A549 (cell line): ENCODE measurements at regions not wholly inside any gene's neighbourhood (a gene's known extent, or its start where the extent isn't known, plus 50 kb on each side); places are given as distances from the start of the nearest gene placed in this dataset.
"Not testable (repeated sequence)": the region's sequence is repeated elsewhere in the genome, so short reads cannot be mapped to it uniquely, and the experiment has no call there.

ENCODE experiments used
- ATAC-seq, 2 experiments: fragments of 200-7000 bp in 1 of 2; fragments of >200 bp in 1 of 2; cut with Nextera tagmentation in 1 of 2; cut with Tn5 transposase in 1 of 2; 3 replicates each; pipeline versions ENCODE4 v1.8.0 to v1.9.1; 2018 to 2020; ENCODE audit warnings: mild to moderate bottlenecking in 1 of 2, moderate library complexity in 1 of 2
- CTCF ChIA-PET: fragments of 300-600 bp; sonication (Branson Sonifier 250); formaldehyde crosslinking; extraction: SDS; loops from one replicate; lab custom pipeline; 2021; ENCODE audit warnings: antibody characterized with exemption, inconsistent platforms; lab: Yijun Ruan, JAX
- POLR2A ChIA-PET: fragments of 350-600 bp; formaldehyde crosslinking; extraction: SDS; loops from one replicate; lab custom pipeline; 2021; ENCODE audit warnings: antibody characterized with exemption, inconsistent platforms; lab: Yijun Ruan, JAX
- DNase-seq, 2 experiments: peaks; one replicate each; pipeline versions ENCODE4 v3.0.0 to v3.0.0-alpha.2; 2011 to 2016; ENCODE audit warnings: low read depth in 1 of 2, low spot score in 1 of 2
- FAIRE-seq: peaks from 2 replicates; lab custom pipeline; 2011; peaks lifted over from hg19 to GRCh38; lab: Jason Lieb, UNC
- H3K27ac ChIP-seq, 2 experiments: fragments of >200 bp; sonication (Bioruptor Twin); formaldehyde crosslinking; 3 replicates each; pipeline ENCODE4 v1.5.1; 2016 to 2017
- H3K4me1 ChIP-seq: fragments of >200 bp; sonication (Bioruptor Twin); formaldehyde crosslinking; 3 replicates; pipeline ENCODE4 v1.6.1; 2016
- H3K4me2 ChIP-seq: fragments of >200 bp; sonication (Bioruptor Twin); formaldehyde crosslinking; 3 replicates; pipeline ENCODE4 v1.6.1; 2016
- H3K4me3 ChIP-seq: fragments of >200 bp; sonication (Bioruptor Twin); formaldehyde crosslinking; 3 replicates; pipeline ENCODE4 v1.5.1; 2016
- H3K9me3 ChIP-seq: fragments of >200 bp; sonication (Bioruptor Twin); formaldehyde crosslinking; 3 replicates; pipeline ENCODE4 v1.6.1; 2016
- BCL3 ChIP-seq: fragments of >200 bp; sonication (Bioruptor Twin); formaldehyde crosslinking; IDR thresholded peaks from 3 replicates; pipeline ENCODE4 v1.6.1; 2016
- BHLHE40 ChIP-seq: IDR thresholded peaks from 2 replicates; pipeline ENCODE4 v1.6.1; 2012; ENCODE audit warnings: low read depth, low read length, inconsistent platforms
- CBX8 ChIP-seq: fragments of 200-600 bp; sonication (generic); IDR thresholded peaks from 2 replicates; pipeline ENCODE4 v1.6.1; 2016
- CEBPB ChIP-seq, 2 experiments: fragments of >200 bp in 1 of 2; sonication (Bioruptor Twin) in 1 of 2; formaldehyde crosslinking in 1 of 2; IDR thresholded peaks; 2 replicates each; pipeline ENCODE4 v1.6.1; 2012 to 2016
- CHD4 ChIP-seq: fragments of 200-600 bp; sonication (generic); IDR thresholded peaks from 2 replicates; pipeline ENCODE4 v1.6.1; 2016; ENCODE audit warnings: antibody characterized with exemption, mild to moderate bottlenecking, borderline replicate concordance
- ELK1 ChIP-seq: fragments of 150-350 bp; IDR thresholded peaks from 2 replicates; pipeline ENCODE4 v1.6.1; 2014; ENCODE audit warnings: low read depth, mild to moderate bottlenecking, low read length
- EP300 ChIP-seq, 2 experiments: fragments of >200 bp; sonication (Bioruptor Twin); formaldehyde crosslinking; IDR thresholded peaks; 2 replicates in 1 of 2; 3 replicates in 1 of 2; pipeline ENCODE4 v1.6.1; 2016 to 2017
- ESRRA ChIP-seq: fragments of 150-350 bp; IDR thresholded peaks from 2 replicates; pipeline ENCODE4 v1.6.1; 2014; ENCODE audit warnings: mild to moderate bottlenecking, low read length, borderline replicate concordance
- FOSB ChIP-seq: fragments of 250-450 bp; sonication (Bioruptor Pico); IDR thresholded peaks from 2 replicates; pipeline ENCODE4 v1.5.0; 2020; ENCODE audit warnings: mild to moderate bottlenecking, moderate library complexity
- HEYL ChIP-seq: fragments of 250-450 bp; sonication (Bioruptor Pico); IDR thresholded peaks from 2 replicates; pipeline ENCODE4 v1.8.0; 2021; ENCODE audit warnings: mild to moderate bottlenecking, moderate library complexity
- HOXB5 ChIP-seq: fragments of 250-450 bp; sonication (Bioruptor Pico); IDR thresholded peaks from 2 replicates; pipeline ENCODE4 v1.5.0; 2020; ENCODE audit warnings: mild to moderate bottlenecking, moderate library complexity
- KDM1A ChIP-seq: fragments of 200-600 bp; sonication (generic); IDR thresholded peaks from 2 replicates; pipeline ENCODE4 v1.6.1; 2016; ENCODE audit warnings: low read depth, mild to moderate bottlenecking
- MAX ChIP-seq: IDR thresholded peaks from 2 replicates; pipeline ENCODE4 v1.6.1; 2012
- MYC ChIP-seq: IDR thresholded peaks from 2 replicates; pipeline ENCODE4 v1.6.1; 2012; ENCODE audit warnings: mild to moderate bottlenecking, inconsistent platforms, low read length, improper control_type of control experiment, borderline replicate concordance
- NPAS2 ChIP-seq: fragments of 250-450 bp; sonication (Bioruptor Pico); IDR thresholded peaks from 2 replicates; pipeline ENCODE4 v1.8.0; 2022; ENCODE audit warnings: mild to moderate bottlenecking, moderate library complexity, borderline replicate concordance
- POLR2AphosphoS2 ChIP-seq: conservative IDR thresholded peaks from 2 replicates; pipeline ENCODE4 v1.6.1; 2012; ENCODE audit warnings: low read length, improper control_type of control experiment, inconsistent platforms
- REST ChIP-seq: fragments of 200-600 bp; sonication (generic); IDR thresholded peaks from 2 replicates; pipeline ENCODE4 v1.6.1; 2016; ENCODE audit warnings: antibody characterized with exemption, mild to moderate bottlenecking, moderate library complexity
- RNF2 ChIP-seq: fragments of 200-600 bp; sonication (generic); IDR thresholded peaks from 2 replicates; pipeline ENCODE4 v1.6.1; 2016; ENCODE audit warnings: low read depth, mild to moderate bottlenecking, antibody characterized with exemption, moderate library complexity, borderline replicate concordance
- SMC3 ChIP-seq: fragments of >200 bp; sonication (Bioruptor Twin); formaldehyde crosslinking; IDR thresholded peaks from 3 replicates; pipeline ENCODE4 v1.6.1; 2018; ENCODE audit warnings: inconsistent platforms
- SREBF2 ChIP-seq: fragments of 450-650 bp; IDR thresholded peaks from 2 replicates; pipeline ENCODE4 v1.6.1; 2014; ENCODE audit warnings: mild to moderate bottlenecking, moderate library complexity
- USF2 ChIP-seq: fragments of 450-650 bp; IDR thresholded peaks from 2 replicates; pipeline ENCODE4 v1.6.1; 2014; ENCODE audit warnings: antibody characterized with exemption
- ZC3H11A ChIP-seq: fragments of 450-650 bp; IDR thresholded peaks from 2 replicates; pipeline ENCODE4 v1.6.1; 2014; ENCODE audit warnings: antibody characterized with exemption, mild to moderate bottlenecking
- ZNF302 ChIP-seq: fragments of 250-450 bp; sonication (Bioruptor Pico); IDR thresholded peaks from 2 replicates; pipeline ENCODE4 v1.9.0; 2021; ENCODE audit warnings: inconsistent platforms, mild to moderate bottlenecking, moderate library complexity
- WGBS: methylation state at CpG from one replicate; pipeline ENCODE4 v1.1.6; 2017; ENCODE audit errors: missing lambda C conversion rate; 5-methylcytosine and 5-hydroxymethylcytosine counted together

- no peak for TF ChIP-seq USF2
- TF ChIP-seq RNF2 = no peak
- TF ChIP-seq, all 56 proteins: peak for 0
Observed at GRCh38 chr4:4950561-4951290, 68.5 kb downstream of the CYTL1 start (continued).

GRCh38 chr4:4952273-4952672 is 67.0 kb downstream of the CYTL1 start:
- Histone ChIP-seq H3K27ac (no peak overlapping the region), H3K4me1 (no peaks in the 10 kb centered on the region), H3K4me2 (no peak overlapping the region), H3K9me3 (peaks cover 6% of the 10 kb centered on the region; the same call in 1 of the 3 replicates), H3K4me3 (no peak overlapping the region)
- no peak for TF ChIP-seq FOSB (CRISPR knock-in tag)
- TF ChIP-seq KDM1A = no peak
- TF ChIP-seq SREBF2 = no peak
- TF ChIP-seq MYC = no peak
- no peak for TF ChIP-seq HOXB5 (CRISPR knock-in tag)
- no peak for TF ChIP-seq CBX8
- no peak for TF ChIP-seq BHLHE40
- TF ChIP-seq HEYL (CRISPR knock-in tag) = no peak
- no peak for TF ChIP-seq CHD4
- no peak for TF ChIP-seq SMC3
- TF ChIP-seq ESRRA = no peak
- no peak for TF ChIP-seq ELK1
- TF ChIP-seq NPAS2 (CRISPR knock-in tag) = no peak
- TF ChIP-seq BCL3 = no peak
- no peak for TF ChIP-seq EP300 (IDR thresholded peaks at IDR 0.05)
- ATAC-seq = no peak
- CTCF ChIA-PET = no interaction called here
- DNase-seq = no peak
- 22% methylated on average over 2 of the region's 2 CpGs for WGBS
- no peak for FAIRE-seq
- POLR2A ChIA-PET = no interaction called here

GRCh38 chr4:4959344-4960074 is 59.7 kb downstream of the CYTL1 start:
- peaks cover 24% of the 10 kb centered on the region; the same call in 2 of the 3 replicates for H3K9me3 ChIP-seq
- H3K27ac ChIP-seq, FAIRE-seq, H3K4me3 ChIP-seq, DNase-seq, H3K4me2 ChIP-seq, H3K4me1 ChIP-seq, POLR2A ChIA-PET, ATAC-seq: not testable (repeated sequence)
- 83% methylated on average over 21 of the region's 29 CpGs for WGBS
- CTCF ChIA-PET = interaction anchor here (1.7 kb wide), 1 partner anchor 10 kb away, joined by 4 read pairs; no protein-coding TSS in a partner anchor

GRCh38 chr4:4960574-4960973 is 58.7 kb downstream of the CYTL1 start:
- Histone ChIP-seq H3K4me1 (no peaks in the 10 kb centered on the region), H3K4me3 (no peak overlapping the region), H3K27ac (no peak overlapping the region), H3K9me3 (peaks cover 26% of the 10 kb centered on the region; the same call in 2 of the 3 replicates), H3K4me2 (no peak overlapping the region)
- WGBS = 29% methylated on average over 2 of the region's 2 CpGs
- POLR2A ChIA-PET = no interaction called here
- FAIRE-seq (no peak), DNase-seq (no peak), ATAC-seq (no peak)
- CTCF ChIA-PET = interaction anchor here (1.7 kb wide), 1 partner anchor 9 kb away, joined by 4 read pairs; no protein-coding TSS in a partner anchor
- TF ChIP-seq ZNF302 (no peak), CEBPB (IDR thresholded peaks at IDR 0.05) (no peak), ZC3H11A (no peak), POLR2AphosphoS2 (no peak), REST (no peak), MAX (no peak)
